Esophagus muscularis mucosa (tissue), 4 donors: ENCODE measurements at regions not wholly inside any gene's neighbourhood (a gene's known extent, or its start where the extent isn't known, plus 50 kb on each side); places are given as distances from the start of the nearest gene placed in this dataset.

Experiments used
- DNase-seq: peaks from one replicate; pipeline ENCODE4 v3.0.0-alpha.2; 2017; ENCODE audit errors: extremely low spot score
- H3K27ac ChIP-seq, 4 donors: fragments of 200-600 bp; sonication (generic); replicated peaks in 1 of 4; 1 replicate in 3 of 4; 2 replicates in 1 of 4; pipeline ENCODE4 v1.5.1; 2016 to 2019; ENCODE audit warnings: mild to moderate bottlenecking in 1 of 4
- H3K27me3 ChIP-seq, 4 donors: fragments of 200-600 bp; sonication (generic); one replicate each; pipeline versions ENCODE4 v1.5.1 to v1.6.0; 2016 to 2019
- H3K36me3 ChIP-seq, 4 donors: fragments of 200-600 bp; sonication (generic); one replicate each; pipeline ENCODE4 v1.5.1; 2016 to 2019
- H3K4me1 ChIP-seq, 4 donors: fragments of 200-600 bp; sonication (generic); one replicate each; pipeline ENCODE4 v1.5.1; 2016 to 2019
- H3K4me3 ChIP-seq, 4 donors: fragments of 200-600 bp; sonication (generic); 1 replicate in 2 of 4; 2 replicates in 2 of 4; pipeline ENCODE4 v1.5.1; 2016 to 2019; ENCODE audit warnings: mild to moderate bottlenecking in 4 of 4, moderate library complexity in 1 of 4
- H3K9me3 ChIP-seq, 4 donors: fragments of 200-600 bp; sonication (generic); 1 replicate in 3 of 4; 2 replicates in 1 of 4; pipeline ENCODE4 v1.5.1; 2016 to 2019
- CTCF ChIP-seq, 3 experiments: fragments of 200-600 bp in 2 of 3; fragments of 450-650 bp in 1 of 3; sonication (generic) in 2 of 3; IDR thresholded peaks; one replicate each; pipeline ENCODE4 v1.5.1; 2017 to 2019; ENCODE audit warnings: antibody characterized with exemption in 3 of 3, mild to moderate bottlenecking in 2 of 3, moderate library complexity in 1 of 3
- EP300 ChIP-seq: sonication (generic); formaldehyde crosslinking; IDR thresholded peaks from one replicate; pipeline ENCODE4 v1.6.1; 2017; ENCODE audit warnings: antibody characterized with exemption
- POLR2A ChIP-seq: fragments of 450-650 bp; IDR thresholded peaks from one replicate; pipeline ENCODE4 v1.6.1; 2017; ENCODE audit warnings: antibody characterized with exemption, moderate library complexity, mild to moderate bottlenecking, low read depth
- POLR2AphosphoS5 ChIP-seq, 2 donors: sonication (generic); formaldehyde crosslinking; IDR thresholded peaks; one replicate each; pipeline ENCODE4 v1.6.1; 2017; ENCODE audit warnings: antibody characterized with exemption in 2 of 2
- WGBS: methylation state at CpG from one replicate; pipeline ENCODE4 v1.1.5; 2018; 5-methylcytosine and 5-hydroxymethylcytosine counted together
- intact Hi-C: fragments of 100-400 bp; cut with DNase I; formaldehyde crosslinking; loops from one replicate; pipeline ENCODE4 v1.15.1; 2023

GRCh38 chr22:27674261-27674923 is 127.2 kb downstream of the MN1 start:
- no peak for TF ChIP-seq POLR2A
- no peak for TF ChIP-seq EP300
- TF ChIP-seq POLR2AphosphoS5 (IDR thresholded peaks at IDR 0.05), result no peak
- TF ChIP-seq CTCF (IDR thresholded peaks at IDR 0.05), result no peak
- intact Hi-C loops, result no loop called here
- WGBS, result 56% methylated on average over 4 of the region's 4 CpGs
- Histone ChIP-seq H3K27me3 (no peaks in the 10 kb centered on the region), H3K4me1 (peaks cover 17 to 33% (median 25%) of the 10 kb centered on the region in 4 donors), H3K27ac (no peak overlapping the region), H3K9me3 (peaks cover 0 to 4% (median 0%) of the 10 kb centered on the region in 4 donors), H3K36me3 (no peaks in the 10 kb centered on the region), H3K4me3 (no peak overlapping the region)
- DNase-seq, result no peak

GRCh38 chr22:27676545-27677213 is 124.9 kb downstream of the MN1 start:
- H3K36me3 ChIP-seq, result no peaks in the 10 kb centered on the region
- intact Hi-C loops, result no loop called here
- H3K4me1 ChIP-seq, result peaks cover 0 to 11% (median 8%) of the 10 kb centered on the region in 4 donors
- no peak overlapping the region for H3K4me3 ChIP-seq
- DNase-seq, result no peak
- H3K9me3 ChIP-seq, result peaks cover 0 to 4% (median 0%) of the 10 kb centered on the region in 4 donors
- WGBS, result 81% methylated on average over 4 of the region's 4 CpGs
- TF ChIP-seq POLR2AphosphoS5 (IDR thresholded peaks at IDR 0.05), result no peak
- TF ChIP-seq POLR2A, result no peak
- no peak for TF ChIP-seq CTCF (IDR thresholded peaks at IDR 0.05)
- no peak for TF ChIP-seq EP300
- no peak overlapping the region for H3K27ac ChIP-seq
- H3K27me3 ChIP-seq, result no peaks in the 10 kb centered on the region

- intact Hi-C loops, result no loop called here
- TF ChIP-seq POLR2A (no peak), POLR2AphosphoS5 (IDR thresholded peaks at IDR 0.05) (no peak), EP300 (no peak), CTCF (IDR thresholded peaks at IDR 0.05) (no peak)
- Histone ChIP-seq H3K27ac (no peak overlapping the region), H3K4me1 (peaks cover 0 to 11% (median 8%) of the 10 kb centered on the region in 4 donors), H3K9me3 (peaks cover 0 to 4% (median 0%) of the 10 kb centered on the region in 4 donors), H3K36me3 (no peaks in the 10 kb centered on the region), H3K27me3 (no peaks in the 10 kb centered on the region), H3K4me3 (no peak overlapping the region)
- no peak for DNase-seq
- WGBS, result 85% methylated on average over 26 of the region's 27 CpGs
Observed at GRCh38 chr22:27677905-27678458, 123.6 kb downstream of the MN1 start.

GRCh38 chr22:27679176-27679575 is 122.4 kb downstream of the MN1 start:
- H3K27ac ChIP-seq, result no peak overlapping the region
- no peak for DNase-seq
- H3K36me3 ChIP-seq, result no peaks in the 10 kb centered on the region
- H3K9me3 ChIP-seq, result peaks cover 0 to 4% (median 0%) of the 10 kb centered on the region in 4 donors
- no peak overlapping the region for H3K4me3 ChIP-seq
- TF ChIP-seq CTCF (IDR thresholded peaks at IDR 0.05), result no peak
- TF ChIP-seq EP300, result no peak
- TF ChIP-seq POLR2A, result no peak
- TF ChIP-seq POLR2AphosphoS5 (IDR thresholded peaks at IDR 0.05), result no peak
- 81% methylated on average over 4 of the region's 5 CpGs for WGBS
- intact Hi-C loops, result no loop called here
- peaks cover 0 to 4% (median 1%) of the 10 kb centered on the region in 4 donors for H3K4me1 ChIP-seq
- H3K27me3 ChIP-seq, result no peaks in the 10 kb centered on the region
